Neural cell (in vitro differentiated cells): ENCODE measurements at regions not wholly inside any gene's neighbourhood (a gene's known extent, or its start where the extent isn't known, plus 50 kb on each side); places are given as distances from the start of the nearest gene placed in this dataset.

Experiments used
- H2AFZ ChIP-seq: fragments of 200-600, 300-800 bp; sonication (generic), shearing (Covaris generic); 2 replicates; pipeline ENCODE4 v1.6.0; 2014; ENCODE audit warnings: low read depth, mild to moderate bottlenecking, antibody characterized with exemption, low read length, moderate library complexity
- H3F3A ChIP-seq: fragments of 200-600 bp; shearing (Covaris generic); 2 replicates; pipeline ENCODE4 v1.6.1; 2016; ENCODE audit warnings: mild to moderate bottlenecking, moderate library complexity, mixed read lengths, antibody characterized with exemption, low read length; ENCODE audit not compliant: insufficient read depth, poor library complexity, severe bottlenecking
- H3K27ac ChIP-seq: fragments of 200-600, 300-800 bp; sonication (generic), shearing (Covaris generic); 2 replicates; pipeline ENCODE4 v1.5.1; 2014; ENCODE audit warnings: mild to moderate bottlenecking, low read length, moderate library complexity
- H3K27me3 ChIP-seq: fragments of 300-800, 200-600 bp; sonication (generic), shearing (Covaris generic); 2 replicates; pipeline ENCODE4 v1.6.0; 2014; ENCODE audit warnings: mild to moderate bottlenecking, low read depth, low read length, moderate library complexity; ENCODE audit not compliant: insufficient read depth
- H3K36me3 ChIP-seq: fragments of 300-800, 200-600 bp; sonication (generic), shearing (Covaris generic); 2 replicates; pipeline ENCODE4 v1.5.1; 2014; ENCODE audit warnings: mild to moderate bottlenecking, antibody characterized with exemption, low read length, moderate library complexity; ENCODE audit not compliant: insufficient read depth
- H3K4me2 ChIP-seq: fragments of 300-800, 200-600 bp; sonication (generic), shearing (Covaris generic); 2 replicates; pipeline ENCODE4 v1.6.0; 2014; ENCODE audit warnings: mild to moderate bottlenecking, low read length
- H3K4me3 ChIP-seq: fragments of 300-800, 200-600 bp; sonication (generic), shearing (Covaris generic); 2 replicates; pipeline ENCODE4 v1.5.1; 2014; ENCODE audit warnings: mild to moderate bottlenecking, low read length, moderate library complexity
- H3K79me2 ChIP-seq: fragments of 200-600 bp; shearing (Covaris generic); replicated peaks from 2 replicates; pipeline ENCODE4 v1.6.0; 2014; ENCODE audit warnings: mild to moderate bottlenecking, low read length, moderate library complexity; ENCODE audit not compliant: insufficient read depth
- H3K9ac ChIP-seq: fragments of 300-800, 200-600 bp; sonication (generic), shearing (Covaris generic); 2 replicates; pipeline ENCODE4 v1.6.1; 2016; ENCODE audit warnings: mild to moderate bottlenecking, low read length, mixed read lengths
- H3K9me2 ChIP-seq: fragments of 200-600 bp; shearing (Covaris generic); 2 replicates; pipeline ENCODE4 v1.6.1; 2016; ENCODE audit warnings: mild to moderate bottlenecking, low read length, mixed read lengths; ENCODE audit not compliant: insufficient read depth
- H3K9me3 ChIP-seq: fragments of 200-600, 300-800 bp; sonication (generic), shearing (Covaris generic); 2 replicates; pipeline ENCODE4 v1.6.1; 2016; ENCODE audit warnings: mild to moderate bottlenecking, mixed run types, low read length, moderate library complexity, mixed read lengths
- H4K20me1 ChIP-seq: fragments of 200-600 bp; shearing (Covaris generic); 2 replicates; pipeline ENCODE4 v1.6.1; 2016; ENCODE audit warnings: mild to moderate bottlenecking, mixed run types; ENCODE audit not compliant: insufficient read depth
- EP300 ChIP-seq: fragments of 450-650 bp; conservative IDR thresholded peaks from 2 replicates; pipeline ENCODE4 v1.6.1; 2014; ENCODE audit warnings: antibody characterized with exemption, mild to moderate bottlenecking, moderate library complexity; ENCODE audit not compliant: poor library complexity, severe bottlenecking
- EZH2 ChIP-seq: fragments of 200-600, 300-800 bp; shearing (Covaris generic), sonication (generic); IDR thresholded peaks from 2 replicates; pipeline ENCODE4 v1.6.1; 2014; ENCODE audit warnings: antibody characterized with exemption, low read length, borderline replicate concordance, mild to moderate bottlenecking; ENCODE audit not compliant: insufficient read depth, poor library complexity, severe bottlenecking
- MXI1 ChIP-seq: fragments of 450-650 bp; conservative IDR thresholded peaks from 2 replicates; pipeline ENCODE4 v1.6.1; 2014; ENCODE audit warnings: antibody characterized with exemption, mild to moderate bottlenecking; ENCODE audit not compliant: poor library complexity, severe bottlenecking
- POLR2AphosphoS5 ChIP-seq: IDR thresholded peaks from 2 replicates; pipeline ENCODE4 v1.6.1; 2012
- RAD21 ChIP-seq: fragments of 450-650 bp; conservative IDR thresholded peaks from 2 replicates; pipeline ENCODE4 v1.6.1; 2014; ENCODE audit warnings: antibody characterized with exemption, mild to moderate bottlenecking, moderate library complexity
- SMC3 ChIP-seq: fragments of 450-650 bp; conservative IDR thresholded peaks from 2 replicates; pipeline ENCODE4 v1.6.1; 2014; ENCODE audit warnings: antibody characterized with exemption, mild to moderate bottlenecking, moderate library complexity; ENCODE audit not compliant: poor library complexity
- TAF1 ChIP-seq: IDR thresholded peaks from 2 replicates; pipeline ENCODE4 v1.6.1; 2012; ENCODE audit warnings: low read depth
- TF ChIP-seq, protein P1 (sequence below): IDR thresholded peaks from 2 replicates; pipeline ENCODE4 v1.6.1; 2012; ENCODE audit warnings: borderline replicate concordance
- TF ChIP-seq, protein P2 (sequence below): fragments of 450-650 bp; IDR thresholded peaks from 2 replicates; pipeline ENCODE4 v1.5.1; 2014; ENCODE audit warnings: antibody characterized with exemption, mild to moderate bottlenecking, moderate library complexity; ENCODE audit not compliant: poor library complexity, severe bottlenecking

GRCh38 chr5:155929112-155929511 is 397.9 kb upstream of the SGCD start:
- Histone ChIP-seq H3K4me2 (no peak overlapping the region), H3K9me2 (no peaks in the 10 kb centered on the region), H3K9ac (no peak overlapping the region), H3K27ac (no peak overlapping the region), H4K20me1 (no peaks in the 10 kb centered on the region), H3K9me3 (no peaks in the 10 kb centered on the region), H2AFZ (no peak overlapping the region), H3F3A (no peaks in the 10 kb centered on the region), H3K4me3 (no peak overlapping the region), H3K36me3 (no peaks in the 10 kb centered on the region), H3K79me2 (no peaks in the 10 kb centered on the region), H3K27me3 (no peaks in the 10 kb centered on the region)
- TF ChIP-seq EZH2 (no peak), MXI1 (no peak), TAF1 (no peak), RAD21 (no peak), POLR2AphosphoS5 (no peak), EP300 (no peak), SMC3 (no peak)
- TF ChIP-seq, protein P1, sequence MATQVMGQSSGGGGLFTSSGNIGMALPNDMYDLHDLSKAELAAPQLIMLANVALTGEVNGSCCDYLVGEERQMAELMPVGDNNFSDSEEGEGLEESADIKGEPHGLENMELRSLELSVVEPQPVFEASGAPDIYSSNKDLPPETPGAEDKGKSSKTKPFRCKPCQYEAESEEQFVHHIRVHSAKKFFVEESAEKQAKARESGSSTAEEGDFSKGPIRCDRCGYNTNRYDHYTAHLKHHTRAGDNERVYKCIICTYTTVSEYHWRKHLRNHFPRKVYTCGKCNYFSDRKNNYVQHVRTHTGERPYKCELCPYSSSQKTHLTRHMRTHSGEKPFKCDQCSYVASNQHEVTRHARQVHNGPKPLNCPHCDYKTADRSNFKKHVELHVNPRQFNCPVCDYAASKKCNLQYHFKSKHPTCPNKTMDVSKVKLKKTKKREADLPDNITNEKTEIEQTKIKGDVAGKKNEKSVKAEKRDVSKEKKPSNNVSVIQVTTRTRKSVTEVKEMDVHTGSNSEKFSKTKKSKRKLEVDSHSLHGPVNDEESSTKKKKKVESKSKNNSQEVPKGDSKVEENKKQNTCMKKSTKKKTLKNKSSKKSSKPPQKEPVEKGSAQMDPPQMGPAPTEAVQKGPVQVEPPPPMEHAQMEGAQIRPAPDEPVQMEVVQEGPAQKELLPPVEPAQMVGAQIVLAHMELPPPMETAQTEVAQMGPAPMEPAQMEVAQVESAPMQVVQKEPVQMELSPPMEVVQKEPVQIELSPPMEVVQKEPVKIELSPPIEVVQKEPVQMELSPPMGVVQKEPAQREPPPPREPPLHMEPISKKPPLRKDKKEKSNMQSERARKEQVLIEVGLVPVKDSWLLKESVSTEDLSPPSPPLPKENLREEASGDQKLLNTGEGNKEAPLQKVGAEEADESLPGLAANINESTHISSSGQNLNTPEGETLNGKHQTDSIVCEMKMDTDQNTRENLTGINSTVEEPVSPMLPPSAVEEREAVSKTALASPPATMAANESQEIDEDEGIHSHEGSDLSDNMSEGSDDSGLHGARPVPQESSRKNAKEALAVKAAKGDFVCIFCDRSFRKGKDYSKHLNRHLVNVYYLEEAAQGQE: no peak
- TF ChIP-seq, protein P2, sequence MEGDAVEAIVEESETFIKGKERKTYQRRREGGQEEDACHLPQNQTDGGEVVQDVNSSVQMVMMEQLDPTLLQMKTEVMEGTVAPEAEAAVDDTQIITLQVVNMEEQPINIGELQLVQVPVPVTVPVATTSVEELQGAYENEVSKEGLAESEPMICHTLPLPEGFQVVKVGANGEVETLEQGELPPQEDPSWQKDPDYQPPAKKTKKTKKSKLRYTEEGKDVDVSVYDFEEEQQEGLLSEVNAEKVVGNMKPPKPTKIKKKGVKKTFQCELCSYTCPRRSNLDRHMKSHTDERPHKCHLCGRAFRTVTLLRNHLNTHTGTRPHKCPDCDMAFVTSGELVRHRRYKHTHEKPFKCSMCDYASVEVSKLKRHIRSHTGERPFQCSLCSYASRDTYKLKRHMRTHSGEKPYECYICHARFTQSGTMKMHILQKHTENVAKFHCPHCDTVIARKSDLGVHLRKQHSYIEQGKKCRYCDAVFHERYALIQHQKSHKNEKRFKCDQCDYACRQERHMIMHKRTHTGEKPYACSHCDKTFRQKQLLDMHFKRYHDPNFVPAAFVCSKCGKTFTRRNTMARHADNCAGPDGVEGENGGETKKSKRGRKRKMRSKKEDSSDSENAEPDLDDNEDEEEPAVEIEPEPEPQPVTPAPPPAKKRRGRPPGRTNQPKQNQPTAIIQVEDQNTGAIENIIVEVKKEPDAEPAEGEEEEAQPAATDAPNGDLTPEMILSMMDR: no peak

- Histone ChIP-seq H2AFZ (no peak overlapping the region), H3K9ac (no peak overlapping the region), H3K4me2 (no peak overlapping the region), H3K9me2 (no peaks in the 10 kb centered on the region), H3K79me2 (no peaks in the 10 kb centered on the region), H3K36me3 (no peaks in the 10 kb centered on the region), H4K20me1 (no peaks in the 10 kb centered on the region), H3K9me3 (no peaks in the 10 kb centered on the region), H3K27ac (no peak overlapping the region), H3K4me3 (no peak overlapping the region), H3F3A (no peaks in the 10 kb centered on the region), H3K27me3 (no peaks in the 10 kb centered on the region)
- TF ChIP-seq MXI1 (no peak), TAF1 (no peak)
- TF ChIP-seq, protein P1: no peak
Measured at GRCh38 chr5:155934964-155935363, 392.0 kb upstream of the SGCD start.
